Activated naive CD8-positive, alpha-beta T cell (primary cell): ENCODE measurements at regions not wholly inside any gene's neighbourhood (a gene's known extent, or its start where the extent isn't known, plus 50 kb on each side); places are given as distances from the start of the nearest gene placed in this dataset.

Experiments
- H3K27ac Mint-ChIP-seq: one replicate; pipeline ENCODE4 v1.8.0; 2021; ENCODE audit warnings: mixed read lengths
- H3K27me3 Mint-ChIP-seq: one replicate; pipeline ENCODE4 v1.8.0; 2021; ENCODE audit warnings: mixed read lengths
- H3K36me3 Mint-ChIP-seq: one replicate; pipeline ENCODE4 v1.8.0; 2021; ENCODE audit warnings: mixed read lengths
- H3K4me1 Mint-ChIP-seq: one replicate; pipeline ENCODE4 v1.8.0; 2021; ENCODE audit warnings: low read depth, mixed read lengths
- H3K4me3 Mint-ChIP-seq: one replicate; pipeline ENCODE4 v1.8.0; 2021; ENCODE audit warnings: mild to moderate bottlenecking, mixed read lengths
- H3K9me3 Mint-ChIP-seq: one replicate; pipeline ENCODE4 v1.8.0; 2021; ENCODE audit warnings: low read depth, mixed read lengths

DNA sequence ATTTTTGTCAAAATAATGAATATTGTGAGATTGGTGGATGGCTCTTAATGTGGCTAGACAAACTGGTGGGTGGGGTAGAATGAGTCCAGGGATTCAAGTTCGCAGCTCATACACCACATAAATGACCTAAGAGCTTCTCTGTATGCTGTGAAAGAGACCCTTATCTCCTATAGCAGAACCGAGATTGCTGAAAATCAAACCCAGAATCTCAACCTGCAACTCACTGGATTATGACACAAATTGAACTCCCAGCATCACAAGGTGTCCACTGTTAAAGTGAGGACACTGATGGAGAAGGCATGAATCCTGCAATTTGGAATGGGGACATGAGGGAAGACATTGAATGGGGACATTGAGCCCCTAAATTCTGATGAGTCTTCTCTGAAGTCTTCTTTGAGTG lies 51.3 kb upstream of the CNKSR3 start:
- no peaks in the 10 kb centered on the region for H3K4me1 Mint-ChIP-seq
- H3K27me3 Mint-ChIP-seq = no peaks in the 10 kb centered on the region
- no peaks in the 10 kb centered on the region for H3K9me3 Mint-ChIP-seq
- H3K4me3 Mint-ChIP-seq = no peak overlapping the region
- no peaks in the 10 kb centered on the region for H3K36me3 Mint-ChIP-seq
- no peak overlapping the region for H3K27ac Mint-ChIP-seq

DNA sequence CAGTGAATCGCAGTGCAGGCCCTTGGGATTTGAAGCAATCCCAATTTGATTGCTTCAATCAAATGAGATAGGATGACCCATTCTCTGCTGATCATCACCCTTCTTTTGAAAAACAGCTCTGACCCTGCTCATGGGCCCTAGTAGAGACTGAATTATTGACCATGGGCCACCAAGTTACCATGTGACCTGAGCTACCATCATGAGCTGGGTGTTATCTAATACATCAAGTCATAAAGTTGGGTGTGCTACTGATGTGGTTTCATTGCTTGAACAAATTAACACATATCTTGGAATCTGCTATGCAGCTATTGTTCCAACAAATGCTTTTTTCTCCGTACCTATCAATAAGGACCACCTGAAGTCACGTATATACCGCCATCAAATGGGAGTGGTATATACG lies 54.8 kb upstream of the CNKSR3 start:
- H3K27ac Mint-ChIP-seq = no peak overlapping the region
- no peak overlapping the region for H3K4me3 Mint-ChIP-seq
- H3K4me1 Mint-ChIP-seq = no peaks in the 10 kb centered on the region
- no peaks in the 10 kb centered on the region for H3K9me3 Mint-ChIP-seq
- no peaks in the 10 kb centered on the region for H3K36me3 Mint-ChIP-seq
- no peaks in the 10 kb centered on the region for H3K27me3 Mint-ChIP-seq

DNA sequence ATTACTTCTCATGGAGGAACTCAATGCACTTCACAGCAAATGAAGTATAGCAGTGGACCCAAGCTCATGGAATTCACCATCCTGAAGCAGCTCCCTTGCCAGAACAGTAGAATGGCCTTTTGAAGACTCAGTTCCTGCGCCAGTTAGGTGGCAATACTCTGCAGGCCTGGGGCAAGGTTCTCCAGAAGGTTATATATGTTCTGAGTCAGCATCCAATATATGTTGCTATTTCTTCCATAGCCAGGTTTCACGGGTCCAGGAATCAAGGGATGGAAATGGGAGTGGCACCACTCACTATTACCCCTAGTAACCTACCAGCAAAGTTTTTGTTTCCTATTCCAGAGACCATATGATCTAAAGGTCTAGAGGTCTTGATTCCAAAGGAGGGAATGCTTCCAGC lies 56.4 kb upstream of the CNKSR3 start:
- H3K27me3 Mint-ChIP-seq = no peaks in the 10 kb centered on the region
- H3K9me3 Mint-ChIP-seq = no peaks in the 10 kb centered on the region
- no peak overlapping the region for H3K4me3 Mint-ChIP-seq
- no peaks in the 10 kb centered on the region for H3K36me3 Mint-ChIP-seq
- no peaks in the 10 kb centered on the region for H3K4me1 Mint-ChIP-seq
- no peak overlapping the region for H3K27ac Mint-ChIP-seq

DNA sequence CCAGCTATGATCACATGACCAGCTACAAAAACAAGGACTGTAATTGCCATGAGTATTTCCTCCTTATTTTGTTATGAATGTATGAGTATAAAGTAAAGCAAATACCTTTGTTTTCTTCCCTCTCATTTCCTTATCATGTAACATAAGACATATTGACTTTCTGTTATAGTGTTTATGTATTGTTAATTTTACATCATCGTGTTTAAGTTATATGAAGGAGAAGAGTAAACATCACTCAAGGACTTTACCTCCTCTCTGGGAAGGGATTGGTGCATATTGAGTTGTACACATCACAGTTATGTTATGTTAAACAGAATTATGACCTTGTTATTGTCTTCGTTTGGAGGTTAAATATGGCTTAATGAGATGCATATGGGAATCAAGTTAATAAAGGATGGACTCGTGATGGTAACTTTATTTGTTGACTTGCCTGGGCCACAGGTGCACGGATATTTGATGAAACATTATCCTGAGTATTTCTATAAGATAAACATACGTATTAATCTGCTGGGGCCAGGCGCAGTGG lies 57.3 kb upstream of the CNKSR3 start:
- no peaks in the 10 kb centered on the region for H3K4me1 Mint-ChIP-seq
- H3K27me3 Mint-ChIP-seq = peaks cover 2% of the 10 kb centered on the region
- H3K36me3 Mint-ChIP-seq = no peaks in the 10 kb centered on the region

DNA sequence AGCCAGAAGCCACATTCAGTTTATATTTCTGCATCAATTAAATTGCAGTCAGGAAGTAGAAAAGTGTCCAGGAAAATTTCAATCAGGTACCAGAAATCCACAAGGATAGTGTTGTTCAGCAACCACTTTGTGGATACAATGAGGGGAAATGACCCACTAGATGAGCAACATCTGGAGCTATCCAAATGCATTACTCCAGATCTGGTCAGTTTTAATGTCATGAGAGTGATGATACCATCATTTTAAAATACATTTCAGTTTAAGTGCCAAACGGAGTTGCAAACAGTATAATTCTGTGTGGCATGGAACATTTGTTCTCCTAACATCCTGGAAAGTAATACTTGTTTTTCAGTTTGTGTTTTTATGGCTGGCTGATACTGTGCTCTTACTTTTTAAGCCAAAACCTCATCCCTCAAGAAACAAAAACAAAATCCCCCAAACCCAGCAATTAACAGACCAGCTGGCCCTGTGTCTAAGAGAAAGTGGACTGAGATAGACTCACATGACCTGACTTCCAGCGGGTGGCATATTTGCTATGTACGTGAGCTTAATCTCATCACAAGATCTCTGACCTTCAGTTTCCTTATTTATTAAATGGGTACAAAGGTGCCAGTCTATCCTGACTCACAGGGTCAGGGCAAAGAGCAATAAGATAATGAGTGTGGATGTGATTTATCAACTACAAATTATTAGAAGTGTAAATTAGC lies 58.8 kb upstream of the CNKSR3 start:
- H3K27ac Mint-ChIP-seq = no peak overlapping the region
- H3K4me3 Mint-ChIP-seq = no peak overlapping the region
- no peaks in the 10 kb centered on the region for H3K4me1 Mint-ChIP-seq
- H3K9me3 Mint-ChIP-seq = no peaks in the 10 kb centered on the region
- H3K27me3 Mint-ChIP-seq = peaks cover 2% of the 10 kb centered on the region
- no peaks in the 10 kb centered on the region for H3K36me3 Mint-ChIP-seq

More for the DNA sequence above, 57.3 kb upstream of the CNKSR3 start:
- Mint-ChIP-seq H3K27ac (no peak overlapping the region), H3K9me3 (no peaks in the 10 kb centered on the region), H3K4me3 (no peak overlapping the region)

DNA sequence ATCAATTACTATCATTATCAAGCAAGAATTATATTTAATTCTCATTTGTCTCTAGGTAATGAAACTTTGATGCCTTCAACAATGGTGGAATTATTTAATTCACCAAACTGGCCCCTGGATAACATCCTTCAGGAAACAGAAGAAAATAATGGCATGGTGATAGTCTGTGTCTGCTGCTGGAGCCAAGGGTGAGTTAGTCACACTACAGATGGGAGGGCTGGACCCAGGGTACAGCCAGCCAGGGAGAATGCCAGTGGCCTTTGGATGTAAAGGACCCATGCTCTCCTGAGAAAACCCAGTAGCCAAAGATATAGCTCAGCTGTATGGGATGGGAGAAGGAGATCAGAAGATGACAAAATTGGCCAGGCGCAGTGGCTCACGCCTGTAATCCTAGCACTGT lies 60.0 kb upstream of the CNKSR3 start:
- Mint-ChIP-seq H3K36me3 (no peaks in the 10 kb centered on the region), H3K4me3 (no peak overlapping the region), H3K27me3 (peaks cover 2% of the 10 kb centered on the region), H3K27ac (no peak overlapping the region), H3K4me1 (no peaks in the 10 kb centered on the region), H3K9me3 (no peaks in the 10 kb centered on the region)

DNA sequence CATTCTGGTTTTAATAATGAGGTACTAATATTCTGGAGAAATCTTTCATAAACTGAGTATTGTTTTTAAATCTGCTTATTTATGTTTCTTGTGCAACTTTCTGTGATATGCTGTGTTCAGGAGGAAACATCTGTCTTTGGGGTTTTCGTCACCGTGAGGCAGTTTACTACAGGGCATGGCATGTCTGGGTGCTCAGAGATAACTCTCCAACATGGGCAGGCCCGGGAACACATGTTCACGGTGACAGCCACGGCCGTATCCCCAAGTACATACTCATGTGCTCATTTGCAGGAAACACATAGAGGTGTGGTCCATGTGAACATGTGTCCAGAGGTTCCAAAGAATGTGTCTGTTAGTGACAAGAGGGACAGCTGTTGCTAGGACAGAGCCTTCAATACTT lies 62.1 kb upstream of the CNKSR3 start:
- no peak overlapping the region for H3K27ac Mint-ChIP-seq
- H3K4me3 Mint-ChIP-seq = no peak overlapping the region
- no peaks in the 10 kb centered on the region for H3K9me3 Mint-ChIP-seq

DNA sequence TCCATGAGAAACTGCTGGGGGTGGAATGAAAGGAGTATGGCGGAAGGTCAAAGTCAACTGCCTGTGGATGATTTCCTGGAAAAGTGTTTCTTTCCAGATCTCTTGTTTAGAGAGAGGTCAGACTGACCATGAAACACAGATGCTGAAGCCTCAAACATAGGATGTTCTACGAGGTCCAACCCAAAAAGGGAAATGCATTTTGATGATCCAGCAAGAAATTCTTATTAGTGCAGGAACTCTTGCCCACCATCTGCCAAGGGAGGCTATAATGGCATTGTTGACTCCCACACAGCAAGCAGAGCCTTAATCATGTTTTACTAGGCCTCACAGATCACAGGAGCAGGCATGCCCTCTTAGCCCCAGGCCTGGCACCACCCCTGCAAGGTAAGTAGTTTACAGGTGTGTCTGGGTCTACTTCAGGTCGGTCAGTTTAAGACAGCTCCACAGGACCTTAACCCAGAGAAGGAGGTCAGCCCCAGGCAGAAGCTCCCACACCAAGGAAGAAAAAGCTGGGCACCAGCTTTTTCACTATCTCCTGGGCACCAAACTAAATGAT lies 67.6 kb upstream of the CNKSR3 start:
- H3K27ac Mint-ChIP-seq = no peak overlapping the region
- H3K36me3 Mint-ChIP-seq = no peaks in the 10 kb centered on the region
- H3K9me3 Mint-ChIP-seq = peaks cover 11% of the 10 kb centered on the region
- H3K27me3 Mint-ChIP-seq = no peaks in the 10 kb centered on the region
- no peak overlapping the region for H3K4me3 Mint-ChIP-seq
- H3K4me1 Mint-ChIP-seq = no peaks in the 10 kb centered on the region

More for the DNA sequence above, 62.1 kb upstream of the CNKSR3 start:
- H3K4me1 Mint-ChIP-seq = no peaks in the 10 kb centered on the region
- H3K27me3 Mint-ChIP-seq = peaks cover 2% of the 10 kb centered on the region
- H3K36me3 Mint-ChIP-seq = no peaks in the 10 kb centered on the region

DNA sequence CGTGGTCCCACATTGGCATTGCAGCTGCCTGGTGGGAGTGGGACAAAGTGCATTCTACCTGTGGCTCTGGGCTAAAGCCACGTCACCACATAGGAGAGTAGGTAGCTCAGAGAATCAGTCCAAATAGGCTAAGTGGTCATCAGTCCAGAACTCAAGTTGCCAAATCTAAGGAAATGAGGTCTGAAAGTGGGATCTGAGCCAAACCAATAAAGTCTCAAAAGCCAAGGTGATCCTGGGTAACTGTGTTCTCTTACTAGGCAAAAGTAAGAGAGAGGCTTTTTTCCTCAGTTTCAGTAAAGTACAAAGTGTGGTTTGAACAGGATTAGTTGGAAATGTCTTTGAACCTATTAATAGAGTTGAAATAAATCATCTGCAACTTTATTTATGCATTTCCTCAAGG lies 68.6 kb upstream of the CNKSR3 start:
- Mint-ChIP-seq H3K27ac (no peak overlapping the region), H3K36me3 (no peaks in the 10 kb centered on the region), H3K4me1 (no peaks in the 10 kb centered on the region), H3K27me3 (no peaks in the 10 kb centered on the region), H3K9me3 (peaks cover 11% of the 10 kb centered on the region), H3K4me3 (no peak overlapping the region)

DNA sequence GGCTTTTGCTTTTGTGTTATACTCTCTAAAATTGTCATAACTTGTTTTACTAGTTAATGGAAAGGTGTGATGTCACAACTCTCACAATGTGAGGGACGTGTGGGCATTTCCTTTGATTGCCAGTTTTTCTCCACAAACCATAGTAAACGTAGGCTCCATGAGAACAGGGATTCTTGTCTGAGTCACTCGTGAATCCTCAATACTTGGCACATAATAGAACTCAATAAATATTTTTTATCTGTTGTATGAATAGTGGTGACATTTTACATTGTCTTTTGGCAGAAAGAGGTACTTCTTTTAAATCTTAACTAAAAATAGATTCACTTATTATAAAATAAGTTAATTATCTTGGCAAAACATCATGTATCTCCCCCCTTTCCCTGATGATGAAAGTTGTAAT lies 69.0 kb upstream of the CNKSR3 start:
- no peak overlapping the region for H3K27ac Mint-ChIP-seq
- no peaks in the 10 kb centered on the region for H3K27me3 Mint-ChIP-seq
- no peaks in the 10 kb centered on the region for H3K36me3 Mint-ChIP-seq
- no peak overlapping the region for H3K4me3 Mint-ChIP-seq
- H3K4me1 Mint-ChIP-seq = no peaks in the 10 kb centered on the region
- peaks cover 11% of the 10 kb centered on the region for H3K9me3 Mint-ChIP-seq

DNA sequence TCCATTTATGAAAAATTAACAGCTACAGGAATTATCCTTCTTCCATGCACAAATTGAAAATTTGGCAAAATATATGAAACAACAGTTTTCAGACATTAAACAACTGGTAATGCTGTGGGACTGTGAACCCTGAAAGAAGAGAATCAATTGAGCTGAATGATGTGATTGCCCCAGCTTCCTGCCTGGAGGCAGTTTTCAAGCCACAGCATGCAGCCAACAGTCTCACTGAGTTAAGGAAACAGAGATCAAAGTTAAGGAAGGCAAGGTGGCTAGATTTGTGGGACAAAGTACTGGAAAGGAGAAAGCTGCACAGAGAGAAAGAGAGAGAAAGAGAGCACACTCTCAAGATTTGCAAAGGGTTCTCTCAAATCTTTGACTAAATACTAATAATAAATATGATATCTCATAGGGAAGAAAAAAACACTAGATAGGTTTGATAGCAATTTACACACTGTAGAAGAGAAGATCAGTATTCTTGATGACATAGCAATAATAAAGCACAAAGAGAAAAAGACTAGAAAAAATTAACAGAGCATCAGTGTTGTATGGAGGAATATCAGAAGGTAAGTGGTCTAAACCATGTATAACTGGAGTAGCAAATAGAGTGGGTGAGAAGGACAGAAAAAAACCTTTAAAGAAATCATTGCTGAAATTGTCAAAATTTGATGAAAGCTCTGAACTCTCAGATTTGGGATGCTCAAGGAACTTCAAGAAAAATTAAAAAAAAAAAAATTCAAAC lies 70.1 kb upstream of the CNKSR3 start:
- Mint-ChIP-seq H3K27ac (no peak overlapping the region), H3K27me3 (no peaks in the 10 kb centered on the region), H3K9me3 (peaks cover 11% of the 10 kb centered on the region), H3K4me1 (no peaks in the 10 kb centered on the region), H3K36me3 (no peaks in the 10 kb centered on the region), H3K4me3 (no peak overlapping the region)

DNA sequence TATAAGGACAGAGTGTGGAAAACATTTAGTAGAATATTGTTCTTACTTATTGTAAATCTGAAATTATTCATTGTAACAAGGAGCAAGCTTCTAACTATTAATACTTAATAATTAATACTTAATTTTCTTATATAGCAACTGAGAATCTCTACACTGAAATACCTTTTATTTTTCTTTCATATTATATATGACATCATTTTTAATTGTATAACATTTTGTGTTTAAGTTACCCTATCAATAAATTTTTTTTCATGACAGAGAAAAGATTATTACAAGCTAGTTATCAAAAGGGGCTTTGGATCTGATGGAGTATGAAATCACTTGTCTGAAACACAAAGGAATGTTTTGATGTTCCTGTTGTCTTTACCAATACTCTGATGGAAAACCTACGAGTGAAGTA lies 72.2 kb upstream of the CNKSR3 start:
- Mint-ChIP-seq H3K4me3 (no peak overlapping the region), H3K27ac (no peak overlapping the region), H3K4me1 (no peaks in the 10 kb centered on the region), H3K9me3 (peaks cover 11% of the 10 kb centered on the region), H3K36me3 (no peaks in the 10 kb centered on the region), H3K27me3 (no peaks in the 10 kb centered on the region)

DNA sequence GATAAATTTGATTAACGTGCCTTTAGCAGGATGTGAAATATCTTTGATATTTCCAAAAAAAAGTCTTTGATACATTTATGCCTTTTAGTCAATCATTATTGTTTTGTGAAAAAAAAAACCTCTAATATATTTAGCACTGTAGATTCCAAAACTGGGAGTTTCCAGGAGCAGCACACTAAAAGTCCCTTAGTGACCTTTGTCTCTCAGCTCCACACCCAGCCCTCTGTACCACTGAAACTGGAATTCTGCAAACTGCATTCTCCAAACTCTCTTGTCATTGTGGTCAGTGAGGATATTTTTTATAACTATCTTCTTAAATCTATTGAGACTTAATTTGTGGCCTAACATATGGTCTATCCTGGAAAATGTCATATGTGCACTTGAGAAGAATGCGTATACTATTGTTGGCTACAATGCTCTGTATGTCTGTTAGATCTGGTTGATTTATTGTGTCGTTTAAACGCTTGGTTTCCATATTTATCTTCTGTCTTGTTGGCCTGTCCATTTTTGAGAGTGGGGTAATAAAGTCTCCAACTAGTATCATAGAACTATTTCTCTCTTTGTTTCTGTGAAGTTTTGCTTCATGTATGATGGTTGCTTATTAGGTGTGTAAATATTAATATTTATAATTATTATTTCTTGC lies 73.2 kb upstream of the CNKSR3 start:
- H3K27ac Mint-ChIP-seq = no peak overlapping the region
- H3K9me3 Mint-ChIP-seq = peaks cover 11% of the 10 kb centered on the region
- no peaks in the 10 kb centered on the region for H3K4me1 Mint-ChIP-seq

DNA sequence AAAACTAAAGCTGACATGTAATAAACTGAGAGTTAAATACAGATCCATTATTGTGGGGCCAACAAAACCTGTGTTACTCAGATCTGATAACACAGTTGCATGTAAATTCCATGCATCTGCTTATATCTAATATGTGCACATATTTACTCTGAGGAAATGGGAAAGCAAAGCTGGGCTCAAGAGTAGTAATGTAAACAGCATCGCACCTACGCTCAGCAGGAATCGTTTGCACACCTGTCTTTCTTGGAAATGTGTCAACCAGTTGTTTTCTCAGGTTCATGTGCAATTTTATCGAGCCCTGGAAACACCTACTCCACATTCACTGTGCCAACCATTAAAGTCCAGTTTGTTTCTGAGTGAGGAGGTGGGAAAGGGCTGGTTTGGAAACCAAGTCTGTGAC lies 80.3 kb upstream of the CNKSR3 start:
- Mint-ChIP-seq H3K4me3 (no peak overlapping the region), H3K27ac (no peak overlapping the region), H3K9me3 (no peaks in the 10 kb centered on the region), H3K4me1 (no peaks in the 10 kb centered on the region), H3K27me3 (no peaks in the 10 kb centered on the region), H3K36me3 (no peaks in the 10 kb centered on the region)

More for the DNA sequence above, 73.2 kb upstream of the CNKSR3 start:
- Mint-ChIP-seq H3K27me3 (no peaks in the 10 kb centered on the region), H3K4me3 (no peak overlapping the region), H3K36me3 (no peaks in the 10 kb centered on the region)

DNA sequence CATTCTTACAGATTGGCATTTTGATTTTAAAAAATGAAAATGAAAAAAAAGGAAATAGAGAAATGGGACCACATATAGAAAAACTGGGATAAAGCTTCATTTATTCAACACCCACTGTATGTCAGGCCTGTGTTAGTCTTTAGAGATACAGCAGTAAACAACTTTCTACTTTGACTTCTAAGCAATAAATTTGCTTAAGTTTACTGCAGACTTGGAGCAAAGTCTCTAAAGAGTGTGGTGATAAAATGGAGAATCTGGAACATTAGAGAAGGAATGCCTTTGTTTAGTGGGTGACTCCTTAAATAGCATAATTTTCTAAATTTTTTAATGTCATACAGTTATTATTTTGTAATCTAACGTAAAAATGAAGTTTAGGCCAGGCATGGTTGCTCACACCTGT lies 80.7 kb upstream of the CNKSR3 start:
- Mint-ChIP-seq H3K27me3 (no peaks in the 10 kb centered on the region), H3K36me3 (no peaks in the 10 kb centered on the region), H3K27ac (no peak overlapping the region)

More for the DNA sequence above, 80.7 kb upstream of the CNKSR3 start:
- H3K4me3 Mint-ChIP-seq = no peak overlapping the region
- no peaks in the 10 kb centered on the region for H3K9me3 Mint-ChIP-seq
- no peaks in the 10 kb centered on the region for H3K4me1 Mint-ChIP-seq
